PC-3 (cell line): ENCODE measurements at regions not wholly inside any gene's neighbourhood (a gene's known extent, or its start where the extent isn't known, plus 50 kb on each side); places are given as distances from the start of the nearest gene placed in this dataset.

Source experiments
- EZH2phosphoT487 ChIP-seq: fragments of 300-600 bp; sonication (generic); IDR thresholded peaks from 2 replicates; pipeline ENCODE4 v1.6.1; 2018; ENCODE audit warnings: mild to moderate bottlenecking, antibody characterized with exemption, low read length, borderline replicate concordance
- TF ChIP-seq, protein P1 (sequence below): fragments of 300-600 bp; sonication (generic); conservative IDR thresholded peaks from 2 replicates; pipeline ENCODE4 v1.5.1; 2017; ENCODE audit warnings: antibody characterized with exemption, low read depth, mild to moderate bottlenecking, low read length

DNA sequence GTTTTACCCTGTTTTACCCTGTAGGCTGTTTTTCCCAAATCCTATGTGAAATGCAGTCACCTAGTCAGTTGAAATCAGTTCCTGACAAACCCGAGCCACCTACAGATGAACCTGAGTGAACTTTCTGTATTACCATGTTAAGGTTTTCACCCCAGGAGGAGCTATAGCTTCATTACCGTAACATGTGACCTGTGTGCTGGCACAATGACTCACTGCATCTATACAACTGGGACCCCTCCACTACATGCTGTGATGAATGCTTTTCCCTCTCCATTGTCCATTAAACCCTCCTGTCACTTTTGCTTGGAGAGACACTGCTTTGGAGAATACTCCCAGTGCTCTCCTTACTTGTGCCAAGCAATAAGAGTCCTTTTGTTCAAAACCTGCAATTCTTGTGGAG is 1974.8 kb downstream of the EFNA5 start:
- TF ChIP-seq, protein P1, sequence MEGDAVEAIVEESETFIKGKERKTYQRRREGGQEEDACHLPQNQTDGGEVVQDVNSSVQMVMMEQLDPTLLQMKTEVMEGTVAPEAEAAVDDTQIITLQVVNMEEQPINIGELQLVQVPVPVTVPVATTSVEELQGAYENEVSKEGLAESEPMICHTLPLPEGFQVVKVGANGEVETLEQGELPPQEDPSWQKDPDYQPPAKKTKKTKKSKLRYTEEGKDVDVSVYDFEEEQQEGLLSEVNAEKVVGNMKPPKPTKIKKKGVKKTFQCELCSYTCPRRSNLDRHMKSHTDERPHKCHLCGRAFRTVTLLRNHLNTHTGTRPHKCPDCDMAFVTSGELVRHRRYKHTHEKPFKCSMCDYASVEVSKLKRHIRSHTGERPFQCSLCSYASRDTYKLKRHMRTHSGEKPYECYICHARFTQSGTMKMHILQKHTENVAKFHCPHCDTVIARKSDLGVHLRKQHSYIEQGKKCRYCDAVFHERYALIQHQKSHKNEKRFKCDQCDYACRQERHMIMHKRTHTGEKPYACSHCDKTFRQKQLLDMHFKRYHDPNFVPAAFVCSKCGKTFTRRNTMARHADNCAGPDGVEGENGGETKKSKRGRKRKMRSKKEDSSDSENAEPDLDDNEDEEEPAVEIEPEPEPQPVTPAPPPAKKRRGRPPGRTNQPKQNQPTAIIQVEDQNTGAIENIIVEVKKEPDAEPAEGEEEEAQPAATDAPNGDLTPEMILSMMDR: no peak
- no peak for TF ChIP-seq EZH2phosphoT487
